ENCODE measurements at regions not wholly inside any gene's neighbourhood (a gene's known extent, or its start where the extent isn't known, plus 50 kb on each side); places are given as distances from the start of the nearest gene placed in this dataset.

DNA sequence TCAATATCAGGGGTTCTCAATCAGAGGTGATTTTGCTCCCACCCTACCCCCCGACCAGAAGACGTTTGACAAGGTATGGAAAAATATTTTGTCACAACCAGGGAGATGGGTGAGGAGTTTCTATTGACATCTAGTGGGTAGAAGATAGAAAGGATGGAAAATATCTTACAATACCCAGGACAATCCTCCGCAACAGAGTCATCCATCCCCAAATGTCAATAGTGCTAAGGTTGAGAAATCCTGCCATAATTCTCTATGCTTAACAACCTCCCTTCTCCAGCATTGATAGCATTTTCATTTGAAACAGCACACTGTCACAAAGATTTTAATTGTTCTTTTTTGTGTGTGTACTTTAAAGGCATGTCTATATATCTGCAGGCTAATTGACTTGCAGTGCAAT is 890.5 kb downstream of the PDHA2 start:
- TF ChIP-seq CTCF (conservative IDR thresholded peaks at IDR 0.05; ENCODE audit: low read length) = no peak
- TF ChIP-seq EZH2phosphoT487 (IDR thresholded peaks at IDR 0.05; ENCODE audit: borderline replicate concordance) = no peak
